ENCODE measurements at regions not wholly inside any gene's neighbourhood (a gene's known extent, or its start where the extent isn't known, plus 50 kb on each side); places are given as distances from the start of the nearest gene placed in this dataset.

GRCh38 chr14:36227344-36227743 lies 50.8 kb upstream of the PTCSC3 start:
- ChIA-PET POLR2A (no interaction called here), CTCF (no interaction called here)
- in situ Hi-C loops (cut with HindIII; ENCODE audit: low pct_unique_long_range_greater_than_20kb, low sequenced_read_pairs) (no loop called here), intact Hi-C loops (cut with micrococcal nuclease; ENCODE audit: unreplicated experiment) (no loop called here)
- BruUV-seq (replicated peaks): no TSS peak
- H3K9me3 ChIP-seq (ENCODE audit: control insufficient read depth, insufficient read depth, low read depth, low read length): no peaks in the 10 kb centered on the region
- no peak for ATAC-seq
- H3K4me1 ChIP-seq (ENCODE audit: control insufficient read depth, insufficient read depth, low read length): no peaks in the 10 kb centered on the region
- DNase-seq (ENCODE audit: low read depth, low spot score): no peak
- H3K36me3 ChIP-seq (ENCODE audit: control insufficient read depth, insufficient read depth, low read length): no peaks in the 10 kb centered on the region
- TF ChIP-seq, protein P1, sequence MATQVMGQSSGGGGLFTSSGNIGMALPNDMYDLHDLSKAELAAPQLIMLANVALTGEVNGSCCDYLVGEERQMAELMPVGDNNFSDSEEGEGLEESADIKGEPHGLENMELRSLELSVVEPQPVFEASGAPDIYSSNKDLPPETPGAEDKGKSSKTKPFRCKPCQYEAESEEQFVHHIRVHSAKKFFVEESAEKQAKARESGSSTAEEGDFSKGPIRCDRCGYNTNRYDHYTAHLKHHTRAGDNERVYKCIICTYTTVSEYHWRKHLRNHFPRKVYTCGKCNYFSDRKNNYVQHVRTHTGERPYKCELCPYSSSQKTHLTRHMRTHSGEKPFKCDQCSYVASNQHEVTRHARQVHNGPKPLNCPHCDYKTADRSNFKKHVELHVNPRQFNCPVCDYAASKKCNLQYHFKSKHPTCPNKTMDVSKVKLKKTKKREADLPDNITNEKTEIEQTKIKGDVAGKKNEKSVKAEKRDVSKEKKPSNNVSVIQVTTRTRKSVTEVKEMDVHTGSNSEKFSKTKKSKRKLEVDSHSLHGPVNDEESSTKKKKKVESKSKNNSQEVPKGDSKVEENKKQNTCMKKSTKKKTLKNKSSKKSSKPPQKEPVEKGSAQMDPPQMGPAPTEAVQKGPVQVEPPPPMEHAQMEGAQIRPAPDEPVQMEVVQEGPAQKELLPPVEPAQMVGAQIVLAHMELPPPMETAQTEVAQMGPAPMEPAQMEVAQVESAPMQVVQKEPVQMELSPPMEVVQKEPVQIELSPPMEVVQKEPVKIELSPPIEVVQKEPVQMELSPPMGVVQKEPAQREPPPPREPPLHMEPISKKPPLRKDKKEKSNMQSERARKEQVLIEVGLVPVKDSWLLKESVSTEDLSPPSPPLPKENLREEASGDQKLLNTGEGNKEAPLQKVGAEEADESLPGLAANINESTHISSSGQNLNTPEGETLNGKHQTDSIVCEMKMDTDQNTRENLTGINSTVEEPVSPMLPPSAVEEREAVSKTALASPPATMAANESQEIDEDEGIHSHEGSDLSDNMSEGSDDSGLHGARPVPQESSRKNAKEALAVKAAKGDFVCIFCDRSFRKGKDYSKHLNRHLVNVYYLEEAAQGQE (IDR thresholded peaks at IDR 0.05; ENCODE audit: insufficient read depth in 1 of 2, low read depth in 2 of 2, low read length in 1 of 2): no peak
- no peak for TF ChIP-seq SIN3A (IDR thresholded peaks at IDR 0.05; ENCODE audit: borderline replicate concordance, insufficient read depth, low read depth, low read length)
- no peak for TF ChIP-seq CTCF (IDR thresholded peaks at IDR 0.05)
- no peak for TF ChIP-seq TCF7L2 (IDR thresholded peaks at IDR 0.05; ENCODE audit: low read depth, low read length)
- no peak for TF ChIP-seq POLR2AphosphoS5 (IDR thresholded peaks at IDR 0.05; ENCODE audit: low read depth, low read length)
- no peaks in the 10 kb centered on the region for H3K27me3 ChIP-seq (ENCODE audit: control insufficient read depth, insufficient read depth, low read length)
- H3K4me3 ChIP-seq (ENCODE audit: low read depth in 2 of 2, low read length in 2 of 2): no peak overlapping the region
- H3K27ac ChIP-seq (ENCODE audit: low read length): no peak overlapping the region

All from Panc1 (cell line).